AG10803 (cell line): ENCODE measurements at regions not wholly inside any gene's neighbourhood (a gene's known extent, or its start where the extent isn't known, plus 50 kb on each side); places are given as distances from the start of the nearest gene placed in this dataset.

ENCODE experiments used
- DNase-seq: peaks from one replicate; pipeline ENCODE4 v3.0.0; 2010; ENCODE audit warnings: low read depth
- H3K4me3 ChIP-seq: 2 replicates; pipeline ENCODE4 v1.5.1; 2011; ENCODE audit warnings: mild to moderate bottlenecking, low read length, control low read depth
- TF ChIP-seq, protein P1 (sequence below): conservative IDR thresholded peaks from 2 replicates; pipeline ENCODE4 v1.5.1; 2011; ENCODE audit warnings: mild to moderate bottlenecking, low read length, control low read depth, inconsistent platforms

DNA sequence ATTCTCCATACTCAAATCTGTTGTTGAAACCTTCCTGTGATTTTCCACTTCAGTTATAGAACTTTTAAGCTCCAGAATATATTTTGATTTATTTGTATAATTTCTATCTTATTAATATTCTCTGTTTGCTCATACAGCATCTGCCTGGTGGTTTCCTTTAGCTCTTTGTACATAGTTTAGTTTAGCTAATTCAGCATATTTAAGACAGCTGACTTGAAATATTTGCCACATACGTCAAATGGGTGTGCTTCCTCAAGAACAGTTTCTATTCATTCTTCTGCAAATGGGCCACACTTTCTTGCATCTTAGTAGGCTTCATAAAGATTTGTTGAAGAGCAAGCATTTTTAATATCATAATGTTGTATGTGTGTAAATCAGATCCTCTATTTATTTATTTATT lies 101.8 kb downstream of the MAGEC1 start:
- no peak for DNase-seq
- TF ChIP-seq, protein P1, sequence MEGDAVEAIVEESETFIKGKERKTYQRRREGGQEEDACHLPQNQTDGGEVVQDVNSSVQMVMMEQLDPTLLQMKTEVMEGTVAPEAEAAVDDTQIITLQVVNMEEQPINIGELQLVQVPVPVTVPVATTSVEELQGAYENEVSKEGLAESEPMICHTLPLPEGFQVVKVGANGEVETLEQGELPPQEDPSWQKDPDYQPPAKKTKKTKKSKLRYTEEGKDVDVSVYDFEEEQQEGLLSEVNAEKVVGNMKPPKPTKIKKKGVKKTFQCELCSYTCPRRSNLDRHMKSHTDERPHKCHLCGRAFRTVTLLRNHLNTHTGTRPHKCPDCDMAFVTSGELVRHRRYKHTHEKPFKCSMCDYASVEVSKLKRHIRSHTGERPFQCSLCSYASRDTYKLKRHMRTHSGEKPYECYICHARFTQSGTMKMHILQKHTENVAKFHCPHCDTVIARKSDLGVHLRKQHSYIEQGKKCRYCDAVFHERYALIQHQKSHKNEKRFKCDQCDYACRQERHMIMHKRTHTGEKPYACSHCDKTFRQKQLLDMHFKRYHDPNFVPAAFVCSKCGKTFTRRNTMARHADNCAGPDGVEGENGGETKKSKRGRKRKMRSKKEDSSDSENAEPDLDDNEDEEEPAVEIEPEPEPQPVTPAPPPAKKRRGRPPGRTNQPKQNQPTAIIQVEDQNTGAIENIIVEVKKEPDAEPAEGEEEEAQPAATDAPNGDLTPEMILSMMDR: no peak
- H3K4me3 ChIP-seq: no peak overlapping the region

DNA sequence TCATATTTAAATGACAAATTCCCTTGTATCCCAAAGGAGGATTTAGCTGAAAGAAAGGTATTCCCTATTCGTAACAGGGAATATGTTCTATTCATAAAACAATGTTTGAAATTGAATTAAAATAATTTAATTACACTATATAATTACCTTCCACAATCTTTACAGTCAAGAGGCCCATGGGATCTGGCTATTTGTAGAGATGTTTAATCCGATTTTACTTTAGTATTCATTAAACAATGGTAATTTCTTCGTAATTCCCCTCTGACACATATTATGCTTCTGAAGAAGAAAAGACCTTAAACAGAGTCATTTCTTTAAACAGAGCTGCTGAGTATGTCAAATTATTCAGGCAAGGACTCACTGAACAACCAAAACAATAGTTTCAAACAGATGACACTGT lies 98.8 kb downstream of the MAGEC1 start:
- TF ChIP-seq, protein P1: no peak
- DNase-seq: no peak
- no peak overlapping the region for H3K4me3 ChIP-seq

DNA sequence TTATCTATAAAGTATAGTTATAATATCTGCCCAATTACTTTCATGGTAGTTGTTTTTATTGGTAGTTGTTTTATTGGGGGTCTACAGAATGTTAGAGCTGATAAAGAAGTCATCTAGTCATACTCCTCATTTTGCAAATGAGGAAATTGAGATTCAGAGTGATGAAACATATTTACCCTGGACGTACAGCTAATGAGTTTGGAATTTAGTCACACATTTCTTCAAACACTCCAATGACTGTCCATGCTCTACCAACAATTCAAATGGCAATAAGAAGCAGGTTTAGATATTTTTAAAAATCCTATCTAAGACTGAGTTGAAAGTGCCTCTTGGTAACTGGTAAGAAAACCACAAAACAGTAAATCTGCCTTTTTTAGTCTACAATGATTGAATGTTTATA lies 98.2 kb downstream of the MAGEC1 start:
- TF ChIP-seq, protein P1: no peak
- no peak for DNase-seq
- H3K4me3 ChIP-seq: no peak overlapping the region

DNA sequence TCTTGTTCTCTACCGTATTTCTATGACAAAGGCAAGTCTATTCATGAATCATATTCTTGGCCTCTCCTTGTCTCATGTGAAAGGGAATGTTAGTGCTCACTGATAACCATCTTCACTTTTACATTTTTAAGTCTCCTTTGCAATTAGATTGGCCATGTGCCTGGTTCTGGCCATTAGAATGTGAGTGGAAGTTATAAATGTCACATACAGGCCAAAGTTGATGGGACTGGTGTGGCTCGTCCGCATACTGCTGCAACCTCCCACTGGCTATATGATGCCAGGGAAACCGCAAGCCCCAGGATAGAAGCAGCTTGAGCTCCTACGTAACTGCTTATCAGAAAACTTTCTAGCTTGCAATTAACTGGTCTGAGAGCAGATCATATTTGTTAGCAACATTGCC lies 86.1 kb downstream of the MAGEC1 start:
- TF ChIP-seq, protein P1: no peak
- H3K4me3 ChIP-seq: no peak overlapping the region
- DNase-seq: no peak

DNA sequence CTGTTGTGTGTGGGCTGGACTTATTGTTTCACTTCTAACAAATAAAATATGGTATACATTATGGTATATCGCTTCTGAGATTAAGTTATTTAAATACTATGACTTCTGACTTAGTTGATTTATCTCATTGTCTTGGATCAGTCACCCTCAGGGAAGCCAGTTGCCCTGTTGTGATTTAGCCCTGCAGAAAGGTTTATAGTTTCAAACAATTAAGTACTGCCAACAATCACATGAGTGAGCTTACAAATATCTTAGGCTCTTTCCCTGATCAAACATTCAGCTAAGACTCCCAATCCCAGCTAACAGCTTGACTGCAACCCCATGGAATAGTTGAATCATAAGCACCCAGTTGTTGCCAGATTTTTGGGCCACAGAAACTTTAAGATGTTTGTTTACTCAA lies 85.4 kb downstream of the MAGEC1 start:
- DNase-seq: no peak
- no peak overlapping the region for H3K4me3 ChIP-seq
- TF ChIP-seq, protein P1: no peak

DNA sequence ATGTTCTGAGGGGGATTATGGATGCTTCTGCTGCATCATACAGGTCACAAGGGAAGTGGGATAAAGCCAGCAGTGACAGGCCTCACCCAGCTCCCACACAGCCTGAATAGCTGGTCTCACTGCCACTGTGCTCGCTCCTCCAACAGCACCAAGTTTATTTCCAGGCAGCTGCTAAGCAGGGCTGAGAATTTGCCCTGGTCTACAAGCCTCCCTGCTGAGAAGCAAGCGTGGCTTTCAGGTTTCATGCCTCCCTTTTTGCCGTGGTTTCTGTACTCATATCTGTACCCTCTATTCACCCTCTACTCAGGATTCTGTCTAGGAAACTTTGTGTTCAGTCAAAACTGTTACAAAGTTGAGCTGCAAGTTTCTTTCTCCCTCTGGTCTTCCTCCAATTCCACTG lies 78.6 kb downstream of the MAGEC1 start:
- no peak for DNase-seq
- TF ChIP-seq, protein P1: no peak
- no peak overlapping the region for H3K4me3 ChIP-seq

DNA sequence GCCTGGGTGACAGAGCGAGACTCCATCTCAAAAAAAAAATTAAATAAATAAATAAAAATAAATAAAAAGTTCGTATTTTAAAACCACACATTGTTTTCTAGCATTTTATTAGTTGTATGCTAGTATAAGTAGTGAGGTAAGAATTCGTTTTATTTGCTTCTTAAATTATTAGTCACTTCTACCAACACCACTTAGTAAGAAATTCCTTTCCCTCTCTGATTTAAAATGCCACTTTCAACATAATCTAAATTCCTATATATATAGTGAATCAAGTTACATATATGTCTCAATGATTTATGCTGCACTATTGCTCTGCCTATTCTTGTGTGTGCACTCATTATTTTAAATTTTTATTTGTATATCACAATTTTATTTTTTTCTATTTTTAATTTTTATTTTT lies 72.1 kb downstream of the MAGEC1 start:
- TF ChIP-seq, protein P1: no peak
- no peak for DNase-seq
- no peak overlapping the region for H3K4me3 ChIP-seq
